HG02642 (cell line): ENCODE measurements at regions not wholly inside any gene's neighbourhood (a gene's known extent, or its start where the extent isn't known, plus 50 kb on each side); places are given as distances from the start of the nearest gene placed in this dataset.

Source experiments
- ATAC-seq: cut with Tn5 transposase; IDR thresholded peaks from one replicate; pipeline ENCODE4 v1.9.1; 2021; ENCODE audit warnings: mild to moderate bottlenecking; ENCODE audit not compliant: unreplicated experiment, poor library complexity

GRCh38 chr1:194535369-194535768 lies 1349.0 kb upstream of the B3GALT2 start:
- ATAC-seq: no peak

- no peak for ATAC-seq
Observed at GRCh38 chr1:194534784-194535183, 1348.4 kb upstream of the B3GALT2 start.

GRCh38 chr1:194533641-194534040 lies 1347.2 kb upstream of the B3GALT2 start:
- no peak for ATAC-seq

GRCh38 chr1:194517567-194517966 lies 1331.2 kb upstream of the B3GALT2 start:
- no peak for ATAC-seq

GRCh38 chr1:194515916-194516315 lies 1329.5 kb upstream of the B3GALT2 start:
- ATAC-seq: no peak

GRCh38 chr1:194512957-194513356 lies 1326.5 kb upstream of the B3GALT2 start:
- no peak for ATAC-seq

- ATAC-seq: no peak
Observed at GRCh38 chr1:194512345-194512744, 1325.9 kb upstream of the B3GALT2 start.

- no peak for ATAC-seq
Observed at GRCh38 chr1:194503209-194503608, 1316.8 kb upstream of the B3GALT2 start.

GRCh38 chr1:194495434-194495833 lies 1309.0 kb upstream of the B3GALT2 start:
- no peak for ATAC-seq

- ATAC-seq: no peak
Observed at GRCh38 chr1:194487172-194487571, 1300.8 kb upstream of the B3GALT2 start.

- ATAC-seq: no peak
Observed at GRCh38 chr1:194485432-194485831, 1299.0 kb upstream of the B3GALT2 start.

GRCh38 chr1:194478731-194479130 lies 1292.3 kb upstream of the B3GALT2 start:
- ATAC-seq: no peak

GRCh38 chr1:194477908-194478307 lies 1291.5 kb upstream of the B3GALT2 start:
- peak; percentile 64 for ATAC-seq

- no peak for ATAC-seq
Observed at GRCh38 chr1:194476872-194477271, 1290.5 kb upstream of the B3GALT2 start.

GRCh38 chr1:194476351-194476750 lies 1289.9 kb upstream of the B3GALT2 start:
- no peak for ATAC-seq

- ATAC-seq: no peak
Observed at GRCh38 chr1:194474701-194475100, 1288.3 kb upstream of the B3GALT2 start.

GRCh38 chr1:194473766-194474165 lies 1287.4 kb upstream of the B3GALT2 start:
- no peak for ATAC-seq

GRCh38 chr1:194469282-194469681 lies 1282.9 kb upstream of the B3GALT2 start:
- ATAC-seq: no peak

- ATAC-seq: no peak
Observed at GRCh38 chr1:194466706-194467105, 1280.3 kb upstream of the B3GALT2 start.

GRCh38 chr1:194447636-194448035 lies 1261.2 kb upstream of the B3GALT2 start:
- ATAC-seq: no peak

- ATAC-seq: no peak
Observed at GRCh38 chr1:194445244-194445643, 1258.8 kb upstream of the B3GALT2 start.

GRCh38 chr1:194442901-194443575 lies 1256.6 kb upstream of the B3GALT2 start:
- ATAC-seq: no peak

- ATAC-seq: no peak
Observed at GRCh38 chr1:194437135-194437534, 1250.7 kb upstream of the B3GALT2 start.
